HepG2 (cell line): ENCODE measurements at regions not wholly inside any gene's neighbourhood (a gene's known extent, or its start where the extent isn't known, plus 50 kb on each side); places are given as distances from the start of the nearest gene placed in this dataset.
A peak's percentile ranks its signal among the peaks of the same experiment; 100 is the strongest.
"Not testable (repeated sequence)": the region's sequence is repeated elsewhere in the genome, so short reads cannot be mapped to it uniquely, and the experiment has no call there.

Experiments used
- ATAC-seq: fragments of 200-7000 bp; cut with Tn5 transposase; 3 replicates; pipeline ENCODE4 v1.9.1; 2020; ENCODE audit warnings: mild to moderate bottlenecking, moderate library complexity
- BruUV-seq: library from RNA; stranded (reverse); fragments of 400-500 nt; replicated peaks from 2 replicates; lab custom pipeline; 2021; lab: Mats Ljungman, UMichigan
- CTCF ChIA-PET: fragments of 300-600 bp; formaldehyde crosslinking; extraction: SDS; loops from one replicate; lab custom pipeline; 2021; ENCODE audit warnings: low total read pairs, inconsistent platforms, low intra/inter-chr PET ratio; lab: Yijun Ruan, JAX
- POLR2A ChIA-PET: fragments of 350-600 bp; sonication (Branson Sonifier 250); formaldehyde crosslinking; loops from one replicate; lab custom pipeline; 2020; ENCODE audit warnings: antibody characterized with exemption, inconsistent platforms; lab: Yijun Ruan, JAX
- DNase-seq: peaks from one replicate; pipeline ENCODE4 v3.0.0-alpha.2; 2015; ENCODE audit warnings: low spot score
- FAIRE-seq: peaks from 3 replicates; lab custom pipeline; 2011; peaks lifted over from hg19 to GRCh38; lab: Jason Lieb, UNC
- H2AFZ ChIP-seq: one replicate; pipeline ENCODE4 v1.6.1; 2011; ENCODE audit warnings: low read length, inconsistent platforms
- H3K27ac ChIP-seq: fragments of 300-600 bp; 3 replicates; pipeline ENCODE4 v1.8.0; 2011; ENCODE audit warnings: mixed run types, mild to moderate bottlenecking, mixed read lengths, low read length, inconsistent platforms; ENCODE audit not compliant: insufficient read depth; ENCODE audit errors: extremely low read length
- H3K27me3 ChIP-seq, 2 experiments: fragments of 200-600 bp in 1 of 2; 2 replicates in 1 of 2; 3 replicates in 1 of 2; pipeline versions ENCODE4 v1.6.0 to v1.8.0; 2011; ENCODE audit warnings: low read length in 2 of 2, mild to moderate bottlenecking in 2 of 2, moderate library complexity in 2 of 2, inconsistent platforms in 1 of 2; ENCODE audit not compliant: insufficient read depth in 2 of 2, control insufficient read depth in 1 of 2
- H3K36me3 ChIP-seq, 2 experiments: fragments of 200-600 bp in 1 of 2; replicated peaks in 1 of 2; 2 replicates in 1 of 2; 3 replicates in 1 of 2; pipeline versions ENCODE4 v1.5.1 to v1.8.0; 2011; ENCODE audit warnings: low read length in 2 of 2, inconsistent platforms in 1 of 2; ENCODE audit not compliant: insufficient read depth in 2 of 2, control insufficient read depth in 1 of 2
- H3K4me1 ChIP-seq: 2 replicates; pipeline ENCODE4 v1.5.1; 2012; ENCODE audit warnings: low read length, inconsistent platforms; ENCODE audit not compliant: insufficient read depth
- H3K4me2 ChIP-seq: 2 replicates; pipeline ENCODE4 v1.6.0; 2011; ENCODE audit warnings: low read depth, low read length, inconsistent platforms
- H3K4me3 ChIP-seq, 3 experiments: fragments of 200-600 bp in 1 of 3; sonication (generic), shearing (Covaris generic) in 1 of 3; replicated peaks in 1 of 3; 2 replicates each; pipeline ENCODE4 v1.5.1; 2011 to 2016; ENCODE audit warnings: low read length in 3 of 3, inconsistent platforms in 2 of 3, low read depth in 2 of 3, mild to moderate bottlenecking in 2 of 3, control low read depth in 1 of 3, mixed read lengths in 1 of 3; ENCODE audit not compliant: insufficient read depth in 1 of 3
- H3K79me2 ChIP-seq: one replicate; pipeline ENCODE4 v1.6.1; 2011; ENCODE audit warnings: low read length, inconsistent platforms; ENCODE audit not compliant: insufficient read depth
- H3K9ac ChIP-seq: 2 replicates; pipeline ENCODE4 v1.6.0; 2011; ENCODE audit warnings: mild to moderate bottlenecking, low read depth, low read length, inconsistent platforms; ENCODE audit not compliant: insufficient read depth
- H3K9me3 ChIP-seq: 2 replicates; pipeline ENCODE4 v1.5.1; 2012; ENCODE audit warnings: mild to moderate bottlenecking, low read length
- H4K20me1 ChIP-seq: 2 replicates; pipeline ENCODE4 v1.6.0; 2011; ENCODE audit warnings: inconsistent platforms, mild to moderate bottlenecking, low read length, moderate library complexity; ENCODE audit not compliant: insufficient read depth
- WGBS: methylation state at CpG from one replicate; pipeline ENCODE4 v1.1.6; 2017; ENCODE audit warnings: low lambda C conversion rate; 5-methylcytosine and 5-hydroxymethylcytosine counted together
- in situ Hi-C: cut with HindIII; loops from 2 replicates; pipeline ENCODE4 v1.10.0; 2017; ENCODE audit warnings: low pct_unique_long_range_greater_than_20kb; ENCODE audit not compliant: extremely low pct_ligation_motif_present
- intact Hi-C: fragments of 100-400 bp; cut with micrococcal nuclease; formaldehyde crosslinking; loops from one replicate; pipeline ENCODE4 v1.10.0; 2022; ENCODE audit not compliant: unreplicated experiment
- TF ChIP-seq, protein P1 (sequence below): sonication (generic); formaldehyde crosslinking; IDR thresholded peaks from 2 replicates; pipeline ENCODE4 v1.4.0; 2020; ENCODE audit warnings: missing genetic modification reagents, borderline replicate concordance

DNA sequence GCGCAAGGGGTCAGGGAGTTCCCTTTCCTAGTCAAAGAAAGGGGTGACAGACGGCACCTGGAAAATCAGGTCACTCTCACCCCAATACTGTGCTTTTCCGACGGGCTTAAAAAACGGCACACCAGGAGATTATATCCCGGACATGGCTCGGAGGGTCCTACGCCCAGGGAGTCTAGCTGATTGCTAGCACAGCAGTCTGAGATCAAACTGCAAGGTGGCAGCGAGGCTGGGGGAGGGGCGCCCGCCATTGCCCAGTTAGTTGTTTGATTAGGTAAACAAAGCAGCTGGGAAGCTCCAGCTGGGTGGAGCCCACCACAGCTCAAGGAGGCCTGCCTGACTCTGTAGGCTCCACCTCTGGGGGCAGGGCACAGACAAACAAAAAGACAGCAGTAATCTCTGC lies 51.7 kb upstream of the LHFPL3 start:
- DNase-seq, CTCF ChIA-PET, H3K27ac ChIP-seq, H3K4me2 ChIP-seq, H3K4me1 ChIP-seq, H2AFZ ChIP-seq, H3K9ac ChIP-seq, in situ Hi-C loops, H3K79me2 ChIP-seq, H3K9me3 ChIP-seq, POLR2A ChIA-PET, H3K4me3 ChIP-seq, ATAC-seq, H4K20me1 ChIP-seq, intact Hi-C loops, FAIRE-seq, BruUV-seq, H3K36me3 ChIP-seq, H3K27me3 ChIP-seq: not testable (repeated sequence)
- TF ChIP-seq, protein P1, sequence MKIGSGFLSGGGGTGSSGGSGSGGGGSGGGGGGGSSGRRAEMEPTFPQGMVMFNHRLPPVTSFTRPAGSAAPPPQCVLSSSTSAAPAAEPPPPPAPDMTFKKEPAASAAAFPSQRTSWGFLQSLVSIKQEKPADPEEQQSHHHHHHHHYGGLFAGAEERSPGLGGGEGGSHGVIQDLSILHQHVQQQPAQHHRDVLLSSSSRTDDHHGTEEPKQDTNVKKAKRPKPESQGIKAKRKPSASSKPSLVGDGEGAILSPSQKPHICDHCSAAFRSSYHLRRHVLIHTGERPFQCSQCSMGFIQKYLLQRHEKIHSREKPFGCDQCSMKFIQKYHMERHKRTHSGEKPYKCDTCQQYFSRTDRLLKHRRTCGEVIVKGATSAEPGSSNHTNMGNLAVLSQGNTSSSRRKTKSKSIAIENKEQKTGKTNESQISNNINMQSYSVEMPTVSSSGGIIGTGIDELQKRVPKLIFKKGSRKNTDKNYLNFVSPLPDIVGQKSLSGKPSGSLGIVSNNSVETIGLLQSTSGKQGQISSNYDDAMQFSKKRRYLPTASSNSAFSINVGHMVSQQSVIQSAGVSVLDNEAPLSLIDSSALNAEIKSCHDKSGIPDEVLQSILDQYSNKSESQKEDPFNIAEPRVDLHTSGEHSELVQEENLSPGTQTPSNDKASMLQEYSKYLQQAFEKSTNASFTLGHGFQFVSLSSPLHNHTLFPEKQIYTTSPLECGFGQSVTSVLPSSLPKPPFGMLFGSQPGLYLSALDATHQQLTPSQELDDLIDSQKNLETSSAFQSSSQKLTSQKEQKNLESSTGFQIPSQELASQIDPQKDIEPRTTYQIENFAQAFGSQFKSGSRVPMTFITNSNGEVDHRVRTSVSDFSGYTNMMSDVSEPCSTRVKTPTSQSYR: peak; percentile 74; the same call in 1 of the 2 replicates
- 35% methylated on average over 6 of the region's 11 CpGs for WGBS
